Keratinocyte (primary cell): ENCODE measurements at regions not wholly inside any gene's neighbourhood (a gene's known extent, or its start where the extent isn't known, plus 50 kb on each side); places are given as distances from the start of the nearest gene placed in this dataset.

Experiments used
- DNase-seq: peaks from one replicate; pipeline ENCODE4 v3.0.0-alpha.2; 2011; ENCODE audit warnings: low read depth, missing footprints, low spot score
- FAIRE-seq: peaks from 2 replicates; lab custom pipeline; 2011; peaks lifted over from hg19 to GRCh38; lab: Jason Lieb, UNC
- H2AFZ ChIP-seq: 2 replicates; pipeline ENCODE4 v1.6.0; 2012; ENCODE audit warnings: low read length, control low read depth, inconsistent platforms; ENCODE audit not compliant: control insufficient read depth
- H3K27ac ChIP-seq: 2 replicates; pipeline ENCODE4 v1.5.1; 2011; ENCODE audit warnings: low read length; ENCODE audit not compliant: control insufficient read depth, insufficient read depth
- H3K27me3 ChIP-seq: 3 replicates; pipeline ENCODE4 v1.6.0; 2011; ENCODE audit warnings: low read length; ENCODE audit not compliant: control insufficient read depth, insufficient read depth; ENCODE audit errors: extremely low read depth
- H3K36me3 ChIP-seq, 2 experiments: 2 replicates in 1 of 2; 3 replicates in 1 of 2; pipeline ENCODE4 v1.5.1; 2011; ENCODE audit warnings: low read length in 2 of 2, mild to moderate bottlenecking in 1 of 2; ENCODE audit not compliant: control insufficient read depth in 2 of 2, insufficient read depth in 2 of 2; ENCODE audit errors: extremely low read depth in 1 of 2
- H3K4me1 ChIP-seq: 3 replicates; pipeline ENCODE4 v1.5.1; 2011; ENCODE audit warnings: low read length; ENCODE audit not compliant: control insufficient read depth, insufficient read depth; ENCODE audit errors: extremely low read depth
- H3K4me2 ChIP-seq: 3 replicates; pipeline ENCODE4 v1.6.0; 2011; ENCODE audit warnings: low read depth, low read length; ENCODE audit not compliant: control insufficient read depth, insufficient read depth; ENCODE audit errors: extremely low read depth
- H3K4me3 ChIP-seq, 3 experiments: fragments of 200-600 bp in 1 of 3; sonication (generic) in 1 of 3; 2 replicates in 2 of 3; 3 replicates in 1 of 3; pipeline ENCODE4 v1.5.1; 2011 to 2016; ENCODE audit warnings: low read length in 3 of 3, mild to moderate bottlenecking in 3 of 3, control low read depth in 2 of 3, inconsistent platforms in 1 of 3, low read depth in 1 of 3, mixed read lengths in 1 of 3, mixed run types in 1 of 3, moderate library complexity in 1 of 3; ENCODE audit not compliant: control insufficient read depth in 2 of 3, insufficient read depth in 2 of 3; ENCODE audit errors: extremely low read depth in 1 of 3
- H3K79me2 ChIP-seq: 2 replicates; pipeline ENCODE4 v1.6.0; 2012; ENCODE audit warnings: low read length; ENCODE audit not compliant: control insufficient read depth, insufficient read depth
- H3K9ac ChIP-seq: 3 replicates; pipeline ENCODE4 v1.6.0; 2011; ENCODE audit warnings: low read length; ENCODE audit not compliant: control insufficient read depth, insufficient read depth; ENCODE audit errors: extremely low read depth
- H3K9me1 ChIP-seq: 3 replicates; pipeline ENCODE4 v1.6.0; 2011; ENCODE audit warnings: low read length; ENCODE audit not compliant: control insufficient read depth, insufficient read depth; ENCODE audit errors: extremely low read depth
- H3K9me3 ChIP-seq: 2 replicates; pipeline ENCODE4 v1.5.1; 2012; ENCODE audit warnings: low read depth, low read length; ENCODE audit not compliant: control insufficient read depth
- H4K20me1 ChIP-seq: 3 replicates; pipeline ENCODE4 v1.6.0; 2011; ENCODE audit warnings: low read length; ENCODE audit not compliant: control insufficient read depth, insufficient read depth; ENCODE audit errors: extremely low read depth
- EZH2 ChIP-seq: IDR thresholded peaks from one replicate; pipeline ENCODE4 v1.6.1; 2012; ENCODE audit warnings: inconsistent platforms, mild to moderate bottlenecking, low read length, moderate library complexity
- dilution Hi-C: fragments of 300-500 bp; cut with MboI; formaldehyde crosslinking; loops from one replicate; pipeline ENCODE4 v1.7.0; 2020; ENCODE audit warnings: low sequenced_read_pairs; ENCODE audit not compliant: extremely low pct_ligation_motif_present
- TF ChIP-seq, protein P1 (sequence below), 3 experiments: IDR thresholded peaks in 1 of 3; conservative IDR thresholded peaks in 1 of 3; optimal IDR thresholded peaks in 1 of 3; 2 replicates in 2 of 3; 3 replicates in 1 of 3; pipeline versions ENCODE3 to v1.5.1; 2011; ENCODE audit warnings: low read length in 3 of 3, mild to moderate bottlenecking in 3 of 3, moderate library complexity in 2 of 3, control low read depth in 1 of 3, inconsistent platforms in 1 of 3; ENCODE audit not compliant: insufficient read depth in 2 of 3; ENCODE audit errors: extremely low read depth in 1 of 3

DNA sequence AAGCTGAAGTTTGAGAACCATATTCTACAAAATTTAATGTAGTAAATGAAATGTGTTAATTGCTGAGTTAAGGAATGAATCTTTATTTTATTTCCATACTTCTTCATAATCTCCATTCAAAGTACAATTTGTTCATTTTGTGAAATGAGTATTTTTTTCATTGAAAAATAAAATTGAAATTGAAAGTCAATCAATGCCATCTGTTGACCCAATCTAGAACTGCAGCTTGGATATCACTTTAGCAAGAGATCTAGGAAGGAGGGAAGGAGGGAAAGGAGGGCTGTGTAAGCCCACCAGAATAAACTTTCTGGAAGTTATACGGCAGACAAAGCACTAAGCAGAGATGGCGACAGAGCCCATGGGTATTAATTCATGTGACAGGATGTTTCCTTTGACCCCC is 128.4 kb downstream of the ZMAT1 start:
- dilution Hi-C loops: no loop called here
- Histone ChIP-seq H3K4me2 (no peak overlapping the region), H3K9ac (no peak overlapping the region), H3K9me1 (no peaks in the 10 kb centered on the region), H2AFZ (no peak overlapping the region), H4K20me1 (no peaks in the 10 kb centered on the region), H3K27me3 (no peaks in the 10 kb centered on the region), H3K27ac (no peak overlapping the region), H3K36me3 (no peaks in the 10 kb centered on the region), H3K79me2 (no peaks in the 10 kb centered on the region), H3K9me3 (no peaks in the 10 kb centered on the region), H3K4me1 (no peaks in the 10 kb centered on the region), H3K4me3 (no peak overlapping the region)
- FAIRE-seq: no peak
- no peak for DNase-seq
- no peak for TF ChIP-seq EZH2
- TF ChIP-seq, protein P1, sequence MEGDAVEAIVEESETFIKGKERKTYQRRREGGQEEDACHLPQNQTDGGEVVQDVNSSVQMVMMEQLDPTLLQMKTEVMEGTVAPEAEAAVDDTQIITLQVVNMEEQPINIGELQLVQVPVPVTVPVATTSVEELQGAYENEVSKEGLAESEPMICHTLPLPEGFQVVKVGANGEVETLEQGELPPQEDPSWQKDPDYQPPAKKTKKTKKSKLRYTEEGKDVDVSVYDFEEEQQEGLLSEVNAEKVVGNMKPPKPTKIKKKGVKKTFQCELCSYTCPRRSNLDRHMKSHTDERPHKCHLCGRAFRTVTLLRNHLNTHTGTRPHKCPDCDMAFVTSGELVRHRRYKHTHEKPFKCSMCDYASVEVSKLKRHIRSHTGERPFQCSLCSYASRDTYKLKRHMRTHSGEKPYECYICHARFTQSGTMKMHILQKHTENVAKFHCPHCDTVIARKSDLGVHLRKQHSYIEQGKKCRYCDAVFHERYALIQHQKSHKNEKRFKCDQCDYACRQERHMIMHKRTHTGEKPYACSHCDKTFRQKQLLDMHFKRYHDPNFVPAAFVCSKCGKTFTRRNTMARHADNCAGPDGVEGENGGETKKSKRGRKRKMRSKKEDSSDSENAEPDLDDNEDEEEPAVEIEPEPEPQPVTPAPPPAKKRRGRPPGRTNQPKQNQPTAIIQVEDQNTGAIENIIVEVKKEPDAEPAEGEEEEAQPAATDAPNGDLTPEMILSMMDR (optimal IDR thresholded peaks at IDR 0.05 in 1 of 3, IDR thresholded peaks at IDR 0.05 in 1 of 3, conservative IDR thresholded peaks at IDR 0.05 in 1 of 3; ENCODE audit: extremely low read depth in 1 of 3, insufficient read depth in 2 of 3, low read length in 3 of 3): peak in 2 of 3 experiments; percentile 20 to 35

DNA sequence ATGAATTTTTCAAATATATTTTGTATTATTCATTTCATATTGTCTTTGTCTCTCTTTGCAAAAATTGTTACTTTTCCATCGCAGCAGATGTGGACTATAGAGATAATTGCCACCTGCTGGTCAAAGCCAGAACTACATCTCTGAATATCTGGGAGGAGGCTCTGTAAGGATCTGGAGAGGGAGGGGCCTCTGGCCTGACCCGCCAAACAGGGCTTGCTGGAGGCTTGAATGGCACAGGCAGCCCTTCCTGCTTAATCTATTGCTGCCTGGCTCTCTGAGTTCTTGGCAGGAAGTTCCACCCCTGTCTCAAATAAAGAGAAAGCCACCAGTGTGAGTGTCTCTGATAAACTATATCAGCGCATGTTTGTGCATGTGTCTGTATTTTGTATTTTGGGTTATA is 132.4 kb downstream of the ZMAT1 start:
- H3K36me3 ChIP-seq: no peaks in the 10 kb centered on the region
- H3K9me3 ChIP-seq: no peaks in the 10 kb centered on the region
- no peak overlapping the region for H3K9ac ChIP-seq
- H3K4me1 ChIP-seq: no peaks in the 10 kb centered on the region
- DNase-seq (peak; percentile 40), FAIRE-seq (peak; percentile 26)
- TF ChIP-seq, protein P1 (optimal IDR thresholded peaks at IDR 0.05 in 1 of 3, IDR thresholded peaks at IDR 0.05 in 1 of 3, conservative IDR thresholded peaks at IDR 0.05 in 1 of 3; ENCODE audit: extremely low read depth in 1 of 3, insufficient read depth in 2 of 3, low read length in 3 of 3): peak; percentile 35 to 62 (median 45)
- TF ChIP-seq EZH2: no peak
- H2AFZ ChIP-seq: peak overlapping the region; percentile 56
- peak overlapping the region; percentile 32 for H3K4me2 ChIP-seq
- H3K27ac ChIP-seq: no peak overlapping the region
- no peaks in the 10 kb centered on the region for H3K9me1 ChIP-seq
- dilution Hi-C loops: no loop called here
- no peaks in the 10 kb centered on the region for H3K27me3 ChIP-seq
- H3K79me2 ChIP-seq: no peaks in the 10 kb centered on the region
- peak overlapping the region in 1 of 3 experiments; percentile 26 for H3K4me3 ChIP-seq
- H4K20me1 ChIP-seq: no peaks in the 10 kb centered on the region
